Astrocyte (in vitro differentiated cells and primary cell): ENCODE measurements at regions not wholly inside any gene's neighbourhood (a gene's known extent, or its start where the extent isn't known, plus 50 kb on each side); places are given as distances from the start of the nearest gene placed in this dataset.

ENCODE experiments used
- CTCF ChIP-seq: IDR thresholded peaks from 2 replicates; pipeline ENCODE4 v1.5.1; 2011; ENCODE audit warnings: low read depth, mild to moderate bottlenecking, inconsistent platforms, low read length, moderate library complexity; ENCODE audit not compliant: insufficient read depth
- EZH2 ChIP-seq: IDR thresholded peaks from 2 replicates; pipeline ENCODE4 v1.6.1; 2012; ENCODE audit warnings: mild to moderate bottlenecking, low read length, inconsistent platforms; ENCODE audit not compliant: insufficient read depth

GRCh38 chr13:88976466-88976865, 1305.3 kb downstream of the SLITRK5 start:
- no peak for TF ChIP-seq CTCF
- no peak for TF ChIP-seq EZH2
